ENCODE measurements at regions not wholly inside any gene's neighbourhood (a gene's known extent, or its start where the extent isn't known, plus 50 kb on each side); places are given as distances from the start of the nearest gene placed in this dataset.

DNA sequence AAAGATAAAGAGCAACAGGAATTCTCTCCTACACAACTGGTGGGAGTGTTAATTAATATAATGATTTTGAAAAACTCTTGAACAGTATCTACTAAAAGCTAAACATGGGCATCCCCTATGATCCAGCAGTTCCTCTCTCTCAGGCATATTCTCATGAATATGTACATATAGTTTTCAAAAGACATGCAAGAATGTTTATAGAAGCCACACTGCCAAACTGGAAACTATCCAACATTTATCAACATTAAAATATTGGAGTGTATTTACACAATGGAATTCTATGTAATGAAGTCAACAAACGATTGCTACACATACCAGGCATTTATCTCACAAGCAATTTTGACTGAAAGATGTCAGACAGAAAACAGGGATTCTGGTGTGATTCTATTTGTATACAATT, 404.5 kb upstream of the ANKRD30A start:
- no peak for DNase-seq
- no peak overlapping the region for H3K27ac ChIP-seq
- H3K36me3 ChIP-seq, result no peaks in the 10 kb centered on the region
- no peak overlapping the region for H3K4me3 ChIP-seq
- no peaks in the 10 kb centered on the region for H3K4me1 ChIP-seq
- TF ChIP-seq, protein P1, sequence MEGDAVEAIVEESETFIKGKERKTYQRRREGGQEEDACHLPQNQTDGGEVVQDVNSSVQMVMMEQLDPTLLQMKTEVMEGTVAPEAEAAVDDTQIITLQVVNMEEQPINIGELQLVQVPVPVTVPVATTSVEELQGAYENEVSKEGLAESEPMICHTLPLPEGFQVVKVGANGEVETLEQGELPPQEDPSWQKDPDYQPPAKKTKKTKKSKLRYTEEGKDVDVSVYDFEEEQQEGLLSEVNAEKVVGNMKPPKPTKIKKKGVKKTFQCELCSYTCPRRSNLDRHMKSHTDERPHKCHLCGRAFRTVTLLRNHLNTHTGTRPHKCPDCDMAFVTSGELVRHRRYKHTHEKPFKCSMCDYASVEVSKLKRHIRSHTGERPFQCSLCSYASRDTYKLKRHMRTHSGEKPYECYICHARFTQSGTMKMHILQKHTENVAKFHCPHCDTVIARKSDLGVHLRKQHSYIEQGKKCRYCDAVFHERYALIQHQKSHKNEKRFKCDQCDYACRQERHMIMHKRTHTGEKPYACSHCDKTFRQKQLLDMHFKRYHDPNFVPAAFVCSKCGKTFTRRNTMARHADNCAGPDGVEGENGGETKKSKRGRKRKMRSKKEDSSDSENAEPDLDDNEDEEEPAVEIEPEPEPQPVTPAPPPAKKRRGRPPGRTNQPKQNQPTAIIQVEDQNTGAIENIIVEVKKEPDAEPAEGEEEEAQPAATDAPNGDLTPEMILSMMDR (IDR thresholded peaks at IDR 0.05), result no peak
- TF ChIP-seq POLR2A (IDR thresholded peaks at IDR 0.05), result no peak
- intact Hi-C loops (cut with DNase I), result no loop called here
- H3K9me3 ChIP-seq, result no peaks in the 10 kb centered on the region
- H3K27me3 ChIP-seq, result no peaks in the 10 kb centered on the region
- 3 to 10% methylated on average over 1 of the region's 1 CpG for WGBS, 2 donors

DNA sequence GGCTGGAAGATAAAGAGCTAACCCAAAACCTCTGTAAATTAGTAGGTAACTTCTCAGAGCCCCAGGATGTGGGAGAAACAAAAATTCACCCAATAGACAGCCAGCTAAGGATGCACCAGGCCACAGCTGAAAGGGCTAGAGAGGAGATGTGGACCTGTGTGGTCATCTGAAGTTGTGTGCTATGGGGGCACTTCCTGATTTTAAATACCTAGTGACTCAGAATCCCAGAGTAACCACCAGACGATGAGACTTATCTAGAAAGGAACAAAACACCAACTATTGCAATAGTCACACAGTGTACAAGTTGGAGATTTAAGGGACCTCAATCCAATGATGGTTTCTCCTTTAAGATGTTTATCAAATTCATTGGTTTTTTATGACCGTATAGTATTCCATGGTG, 408.3 kb upstream of the ANKRD30A start:
- 79 to 85% methylated on average over 2 of the region's 2 CpGs for WGBS, 2 donors
- TF ChIP-seq, protein P1 (IDR thresholded peaks at IDR 0.05), result no peak
- TF ChIP-seq POLR2A (IDR thresholded peaks at IDR 0.05), result no peak

DNA sequence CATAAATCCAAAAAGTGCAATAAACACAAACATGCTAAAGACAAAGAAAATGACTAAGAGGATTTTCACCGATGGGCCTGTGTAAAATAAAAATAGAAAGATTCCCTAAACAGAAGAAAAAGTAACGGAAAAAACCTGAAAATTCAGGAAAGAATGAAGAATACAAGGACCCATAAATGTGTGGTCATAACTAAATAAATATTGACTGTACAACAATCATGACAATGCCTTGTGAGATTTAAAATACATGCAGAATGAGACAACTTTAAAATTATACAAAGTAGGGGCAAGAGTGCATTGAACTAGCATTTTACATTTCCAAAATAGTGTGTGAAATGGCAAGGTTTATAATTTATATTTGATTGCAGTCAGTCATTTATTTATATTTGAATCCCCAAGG, 409.1 kb upstream of the ANKRD30A start:
- Histone ChIP-seq H3K27me3 (no peaks in the 10 kb centered on the region), H3K36me3 (no peaks in the 10 kb centered on the region), H3K4me3 (no peak overlapping the region), H3K27ac (no peak overlapping the region), H3K4me1 (no peaks in the 10 kb centered on the region), H3K9me3 (no peaks in the 10 kb centered on the region)
- DNase-seq, result no peak
- intact Hi-C loops (cut with DNase I), result no loop called here
- WGBS, 2 donors, result 80 to 84% methylated on average over 2 of the region's 2 CpGs
- TF ChIP-seq, protein P1 (IDR thresholded peaks at IDR 0.05), result no peak
- no peak for TF ChIP-seq POLR2A (IDR thresholded peaks at IDR 0.05)

More for the DNA sequence above, 408.3 kb upstream of the ANKRD30A start:
- DNase-seq, result no peak
- Histone ChIP-seq H3K27me3 (no peaks in the 10 kb centered on the region), H3K36me3 (no peaks in the 10 kb centered on the region), H3K4me1 (no peaks in the 10 kb centered on the region), H3K9me3 (no peaks in the 10 kb centered on the region), H3K27ac (no peak overlapping the region), H3K4me3 (no peak overlapping the region)
- intact Hi-C loops (cut with DNase I), result no loop called here

DNA sequence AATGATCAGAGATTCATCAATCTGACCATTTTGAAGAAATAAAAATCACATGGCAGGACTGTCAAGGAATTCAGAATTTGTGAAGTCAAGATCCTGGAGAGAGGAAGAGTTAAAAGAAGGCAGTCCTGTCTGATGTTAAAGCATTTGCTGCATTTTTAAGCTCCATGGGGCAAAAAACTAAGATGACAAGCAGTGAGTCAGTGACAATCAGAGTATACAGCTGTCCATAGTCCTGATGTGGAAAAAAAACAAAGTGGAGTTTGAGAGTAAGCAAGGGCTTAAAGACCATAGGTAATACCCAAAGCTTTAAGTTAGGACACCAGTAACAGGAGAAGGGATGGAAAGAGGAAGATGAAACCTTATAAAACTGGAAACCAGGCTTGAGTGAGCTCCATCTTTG, 412.7 kb upstream of the ANKRD30A start:
- Histone ChIP-seq H3K27ac (no peak overlapping the region), H3K4me3 (no peak overlapping the region), H3K4me1 (no peaks in the 10 kb centered on the region), H3K9me3 (no peaks in the 10 kb centered on the region), H3K27me3 (no peaks in the 10 kb centered on the region), H3K36me3 (no peaks in the 10 kb centered on the region)
- TF ChIP-seq, protein P1 (IDR thresholded peaks at IDR 0.05), result no peak
- TF ChIP-seq POLR2A (IDR thresholded peaks at IDR 0.05), result no peak
- intact Hi-C loops (cut with DNase I), result no loop called here
- no peak for DNase-seq

DNA sequence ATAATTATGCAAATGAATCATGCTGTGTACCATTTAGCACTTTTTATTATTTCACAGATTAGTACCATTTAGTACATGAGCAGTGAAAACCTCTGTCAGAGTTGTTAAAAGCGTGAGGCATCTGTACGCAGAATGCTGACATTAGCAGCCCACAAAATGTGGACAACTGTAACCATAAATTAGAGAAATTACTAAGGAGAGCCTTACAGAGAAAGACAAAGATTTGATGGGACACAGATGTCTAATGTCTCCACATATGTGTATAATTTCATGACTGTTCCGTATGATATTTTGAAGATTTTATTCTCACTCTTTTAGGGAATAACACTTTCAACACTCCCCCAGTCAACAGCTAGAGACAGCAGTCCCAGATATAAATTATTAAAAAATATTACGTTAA, 414.0 kb upstream of the ANKRD30A start:
- Histone ChIP-seq H3K4me1 (no peaks in the 10 kb centered on the region), H3K27ac (no peak overlapping the region), H3K9me3 (no peaks in the 10 kb centered on the region), H3K36me3 (no peaks in the 10 kb centered on the region), H3K4me3 (no peak overlapping the region), H3K27me3 (no peaks in the 10 kb centered on the region)
- intact Hi-C loops (cut with DNase I), result no loop called here
- TF ChIP-seq, protein P1 (IDR thresholded peaks at IDR 0.05), result no peak
- TF ChIP-seq POLR2A (IDR thresholded peaks at IDR 0.05), result no peak
- 73 to 78% methylated on average over 4 of the region's 4 CpGs for whole genome bisulfite sequencing, 2 donors
- no peak for DNase-seq
